ENCODE measurements at regions not wholly inside any gene's neighbourhood (a gene's known extent, or its start where the extent isn't known, plus 50 kb on each side); places are given as distances from the start of the nearest gene placed in this dataset.

GRCh38 chr11:121757480-121758125 lies 304.8 kb upstream of the SORL1-AS1 start:
- no peak for DNase-seq (ENCODE audit: low spot score)
- no peak for TF ChIP-seq CTCF (IDR thresholded peaks at IDR 0.05; ENCODE audit: extremely low read depth, missing control alignments)

DNA sequence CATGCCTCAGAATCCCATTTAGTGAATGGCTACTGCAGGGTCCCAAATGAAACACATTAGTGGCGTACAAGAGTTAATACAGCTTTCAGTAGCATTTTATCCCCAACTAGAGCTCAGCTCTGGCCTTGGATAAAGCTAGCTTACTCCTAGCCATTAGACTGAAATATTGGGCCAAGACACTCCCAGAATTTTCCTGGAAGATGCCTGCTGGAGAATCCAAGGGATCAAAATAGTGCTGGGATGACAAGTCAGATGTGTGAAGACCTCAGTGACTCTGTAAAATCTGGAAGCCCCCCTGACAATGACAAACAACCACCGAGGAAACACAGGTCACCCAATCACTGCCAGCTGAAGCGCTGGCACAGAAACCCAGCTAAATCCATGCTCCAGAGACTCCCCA lies 303.1 kb upstream of the SORL1-AS1 start:
- TF ChIP-seq CTCF (IDR thresholded peaks at IDR 0.05; ENCODE audit: extremely low read depth, missing control alignments) = no peak
- DNase-seq (ENCODE audit: low spot score) = no peak

GRCh38 chr11:121755191-121755590 lies 302.4 kb upstream of the SORL1-AS1 start:
- no peak for TF ChIP-seq CTCF (IDR thresholded peaks at IDR 0.05; ENCODE audit: extremely low read depth, missing control alignments)
- DNase-seq (ENCODE audit: low spot score) = no peak

DNA sequence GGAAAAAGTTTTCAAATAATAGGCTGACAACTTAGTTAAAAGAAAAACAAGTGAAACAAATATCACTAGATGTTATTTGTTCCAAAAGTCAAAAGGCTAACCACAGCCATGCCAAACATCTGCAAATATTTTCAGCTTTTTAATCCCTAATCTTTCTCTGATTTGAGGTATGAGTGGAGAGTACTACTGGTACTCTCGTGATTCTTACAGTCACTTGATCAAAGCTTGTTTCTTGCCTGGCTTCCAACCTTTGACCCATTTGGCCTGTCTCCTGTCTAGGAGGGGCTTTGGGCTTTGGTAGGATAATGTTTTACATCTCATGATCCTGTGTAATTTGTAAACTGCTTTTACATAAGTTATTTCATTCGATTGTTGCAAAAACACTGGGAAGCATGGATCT lies 301.8 kb upstream of the SORL1-AS1 start:
- no peak for DNase-seq (ENCODE audit: low spot score)
- TF ChIP-seq CTCF (IDR thresholded peaks at IDR 0.05; ENCODE audit: extremely low read depth, missing control alignments) = no peak

DNA sequence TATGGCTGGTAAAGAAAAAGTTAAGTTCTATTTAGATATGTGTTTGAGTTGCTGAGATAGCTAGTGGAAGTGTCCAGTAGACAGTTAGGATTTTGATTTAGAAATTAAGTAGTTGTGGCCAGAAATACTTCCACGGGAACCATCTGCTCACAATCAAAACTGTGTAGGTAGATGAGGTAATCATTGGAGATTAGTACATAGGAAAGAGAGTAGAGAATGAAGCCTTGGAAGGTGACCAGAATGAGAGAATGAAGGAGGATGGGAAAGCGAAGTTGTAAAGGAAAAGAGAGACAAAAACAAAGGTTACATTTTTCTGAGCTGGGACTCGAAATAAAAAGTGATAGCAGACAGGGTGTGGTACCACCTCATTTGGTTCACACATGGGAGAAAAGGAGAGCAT lies 296.9 kb upstream of the SORL1-AS1 start:
- no peak for TF ChIP-seq CTCF (IDR thresholded peaks at IDR 0.05; ENCODE audit: extremely low read depth, missing control alignments)
- DNase-seq (ENCODE audit: low spot score) = no peak

- TF ChIP-seq CTCF (IDR thresholded peaks at IDR 0.05; ENCODE audit: extremely low read depth, missing control alignments) = no peak
- no peak for DNase-seq (ENCODE audit: low spot score)
Observed at GRCh38 chr11:121748068-121748467, 295.3 kb upstream of the SORL1-AS1 start.

- DNase-seq (ENCODE audit: low spot score) = no peak
- TF ChIP-seq CTCF (IDR thresholded peaks at IDR 0.05; ENCODE audit: extremely low read depth, missing control alignments) = no peak
Observed at GRCh38 chr11:121743285-121743684, 290.5 kb upstream of the SORL1-AS1 start.

All from GM20000 (cell line).